Ishikawa (cell line): ENCODE measurements at regions not wholly inside any gene's neighbourhood (a gene's known extent, or its start where the extent isn't known, plus 50 kb on each side); places are given as distances from the start of the nearest gene placed in this dataset.

Experiments
- CREB1 ChIP-seq: IDR thresholded peaks from 2 replicates; pipeline ENCODE4 v1.6.1; 2012; ENCODE audit warnings: low read depth
- EP300 ChIP-seq: IDR thresholded peaks from 2 replicates; pipeline ENCODE4 v1.6.1; 2012; ENCODE audit warnings: borderline replicate concordance
- MAX ChIP-seq: IDR thresholded peaks from 2 replicates; pipeline ENCODE4 v1.6.1; 2012
- RAD21 ChIP-seq: IDR thresholded peaks from 2 replicates; pipeline ENCODE4 v1.6.1; 2012; ENCODE audit warnings: low read depth
- REST ChIP-seq: IDR thresholded peaks from 2 replicates; pipeline ENCODE4 v1.6.1; 2012; ENCODE audit warnings: low read depth, mild to moderate bottlenecking
- TEAD4 ChIP-seq: IDR thresholded peaks from 2 replicates; pipeline ENCODE4 v1.6.1; 2012
- YY1 ChIP-seq: IDR thresholded peaks from 2 replicates; pipeline ENCODE4 v1.6.1; 2012; ENCODE audit warnings: low read depth
- TF ChIP-seq, protein P1 (sequence below): IDR thresholded peaks from 2 replicates; pipeline ENCODE4 v1.6.1; 2012

- TF ChIP-seq YY1 (no peak), MAX (no peak), RAD21 (no peak), EP300 (no peak), CREB1 (no peak), REST (no peak), TEAD4 (no peak)
- TF ChIP-seq, protein P1, sequence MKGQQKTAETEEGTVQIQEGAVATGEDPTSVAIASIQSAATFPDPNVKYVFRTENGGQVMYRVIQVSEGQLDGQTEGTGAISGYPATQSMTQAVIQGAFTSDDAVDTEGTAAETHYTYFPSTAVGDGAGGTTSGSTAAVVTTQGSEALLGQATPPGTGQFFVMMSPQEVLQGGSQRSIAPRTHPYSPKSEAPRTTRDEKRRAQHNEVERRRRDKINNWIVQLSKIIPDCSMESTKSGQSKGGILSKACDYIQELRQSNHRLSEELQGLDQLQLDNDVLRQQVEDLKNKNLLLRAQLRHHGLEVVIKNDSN, result no peak
These were observed 730.5 kb upstream of the RGMB start for GRCh38 chr5:98042961-98043360.
